ENCODE measurements at regions not wholly inside any gene's neighbourhood (a gene's known extent, or its start where the extent isn't known, plus 50 kb on each side); places are given as distances from the start of the nearest gene placed in this dataset.

GRCh38 chr2:206853915-206854314 is 85.4 kb upstream of the CPO start:
- no peak overlapping the region for H3K4me3 Mint-ChIP-seq
- no peaks in the 10 kb centered on the region for H3K9me3 Mint-ChIP-seq
- no peaks in the 10 kb centered on the region for H3K36me3 Mint-ChIP-seq (ENCODE audit: low read depth)
- H3K27ac Mint-ChIP-seq (ENCODE audit: unreplicated experiment): no peak overlapping the region
- no peak for DNase-seq (ENCODE audit: low read depth, low spot score)
- H3K4me1 Mint-ChIP-seq: no peaks in the 10 kb centered on the region
- TF ChIP-seq, protein P1, sequence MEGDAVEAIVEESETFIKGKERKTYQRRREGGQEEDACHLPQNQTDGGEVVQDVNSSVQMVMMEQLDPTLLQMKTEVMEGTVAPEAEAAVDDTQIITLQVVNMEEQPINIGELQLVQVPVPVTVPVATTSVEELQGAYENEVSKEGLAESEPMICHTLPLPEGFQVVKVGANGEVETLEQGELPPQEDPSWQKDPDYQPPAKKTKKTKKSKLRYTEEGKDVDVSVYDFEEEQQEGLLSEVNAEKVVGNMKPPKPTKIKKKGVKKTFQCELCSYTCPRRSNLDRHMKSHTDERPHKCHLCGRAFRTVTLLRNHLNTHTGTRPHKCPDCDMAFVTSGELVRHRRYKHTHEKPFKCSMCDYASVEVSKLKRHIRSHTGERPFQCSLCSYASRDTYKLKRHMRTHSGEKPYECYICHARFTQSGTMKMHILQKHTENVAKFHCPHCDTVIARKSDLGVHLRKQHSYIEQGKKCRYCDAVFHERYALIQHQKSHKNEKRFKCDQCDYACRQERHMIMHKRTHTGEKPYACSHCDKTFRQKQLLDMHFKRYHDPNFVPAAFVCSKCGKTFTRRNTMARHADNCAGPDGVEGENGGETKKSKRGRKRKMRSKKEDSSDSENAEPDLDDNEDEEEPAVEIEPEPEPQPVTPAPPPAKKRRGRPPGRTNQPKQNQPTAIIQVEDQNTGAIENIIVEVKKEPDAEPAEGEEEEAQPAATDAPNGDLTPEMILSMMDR (conservative IDR thresholded peaks at IDR 0.05): no peak
- no peaks in the 10 kb centered on the region for H3K27me3 Mint-ChIP-seq (ENCODE audit: low read depth)

DNA sequence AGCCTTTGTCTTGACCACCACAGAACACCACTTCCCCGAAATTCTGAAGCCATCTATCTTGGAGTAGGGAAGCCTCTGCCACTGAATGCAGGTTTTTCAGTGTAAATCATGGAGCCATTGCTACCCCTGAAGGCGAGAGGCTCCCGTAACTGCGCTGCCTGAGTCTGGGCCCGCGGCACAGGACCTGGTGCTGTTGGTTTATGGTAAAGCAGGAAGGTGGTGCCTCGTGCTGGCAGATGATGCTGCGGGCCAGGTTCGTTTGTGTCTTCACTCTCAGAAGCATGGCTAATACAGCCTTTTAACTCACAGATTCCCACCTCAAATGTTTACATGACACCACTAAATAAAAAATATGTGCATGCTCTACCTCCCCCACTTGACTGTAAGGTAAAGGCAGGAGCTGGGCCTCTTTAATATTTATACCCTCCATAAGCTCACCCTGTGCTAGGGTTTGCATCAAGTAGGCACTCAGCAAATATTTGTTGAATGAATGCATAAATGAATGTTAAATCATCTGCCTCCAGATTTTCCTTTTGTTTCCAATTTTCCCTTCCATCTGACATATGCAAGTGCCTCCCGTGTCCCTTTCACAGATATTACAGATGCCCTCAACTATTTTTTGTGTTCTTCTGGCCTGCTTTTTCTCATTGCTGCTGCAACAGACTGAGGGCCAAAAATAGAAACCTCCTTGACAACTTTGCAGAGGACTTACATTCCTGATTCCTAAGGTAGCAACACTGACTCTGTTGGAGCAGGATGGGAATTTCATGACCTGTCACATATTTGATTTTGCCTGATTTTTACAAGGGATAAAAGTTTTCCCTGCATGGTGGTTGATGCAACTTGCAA is 83.5 kb upstream of the CPO start:
- DNase-seq (ENCODE audit: low read depth, low spot score): no peak
- no peaks in the 10 kb centered on the region for H3K27me3 Mint-ChIP-seq (ENCODE audit: low read depth)
- no peaks in the 10 kb centered on the region for H3K36me3 Mint-ChIP-seq (ENCODE audit: low read depth)
- no peak overlapping the region for H3K27ac Mint-ChIP-seq (ENCODE audit: unreplicated experiment)
- no peaks in the 10 kb centered on the region for H3K4me1 Mint-ChIP-seq
- TF ChIP-seq, protein P1 (conservative IDR thresholded peaks at IDR 0.05): no peak
- no peak overlapping the region for H3K4me3 Mint-ChIP-seq
- H3K9me3 Mint-ChIP-seq: no peaks in the 10 kb centered on the region

- no peaks in the 10 kb centered on the region for H3K27me3 Mint-ChIP-seq (ENCODE audit: low read depth)
- TF ChIP-seq, protein P1 (conservative IDR thresholded peaks at IDR 0.05): no peak
- H3K4me1 Mint-ChIP-seq: no peaks in the 10 kb centered on the region
- no peaks in the 10 kb centered on the region for H3K9me3 Mint-ChIP-seq
- DNase-seq (ENCODE audit: low read depth, low spot score): no peak
- no peak overlapping the region for H3K27ac Mint-ChIP-seq (ENCODE audit: unreplicated experiment)
- no peak overlapping the region for H3K4me3 Mint-ChIP-seq
- H3K36me3 Mint-ChIP-seq (ENCODE audit: low read depth): no peaks in the 10 kb centered on the region
Observed at GRCh38 chr2:206856513-206856912, 82.8 kb upstream of the CPO start.

DNA sequence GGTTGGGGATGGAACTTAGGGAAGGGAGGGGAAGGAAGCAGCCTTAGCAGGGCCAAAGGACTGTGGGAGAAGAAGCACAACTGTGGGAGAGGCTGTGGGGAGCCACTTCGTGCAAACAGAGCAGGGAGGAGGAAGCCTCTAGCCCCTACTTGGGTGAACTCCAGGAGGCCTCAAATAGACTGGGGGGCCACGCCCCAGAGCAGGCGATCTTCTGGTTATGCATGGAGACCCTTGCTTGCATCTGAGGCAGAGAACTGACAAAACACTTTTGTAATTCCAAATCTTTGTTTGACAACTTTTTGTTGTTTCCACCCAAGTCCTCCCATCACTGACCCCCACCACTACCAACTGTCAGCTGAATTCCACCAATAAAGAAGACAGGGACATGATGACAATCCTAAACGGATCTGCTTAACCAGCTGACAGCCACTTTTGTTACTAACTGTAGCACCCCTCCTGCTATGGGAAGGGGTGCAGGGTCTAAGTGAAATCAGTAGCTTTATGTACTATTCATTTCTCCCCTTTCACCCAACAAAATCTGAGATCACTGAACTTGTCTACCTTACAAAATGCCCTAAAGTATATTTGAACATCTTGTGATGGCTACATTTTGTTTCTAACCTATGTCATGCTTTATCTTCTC is 80.5 kb upstream of the CPO start:
- Mint-ChIP-seq H3K4me3 (no peak overlapping the region), H3K4me1 (peaks cover 14% of the 10 kb centered on the region), H3K9me3 (no peaks in the 10 kb centered on the region), H3K36me3 (ENCODE audit: low read depth) (no peaks in the 10 kb centered on the region), H3K27me3 (ENCODE audit: low read depth) (no peaks in the 10 kb centered on the region), H3K27ac (ENCODE audit: unreplicated experiment) (no peak overlapping the region)
- TF ChIP-seq, protein P1 (conservative IDR thresholded peaks at IDR 0.05): no peak
- DNase-seq (ENCODE audit: low read depth, low spot score): no peak

- peaks cover 18% of the 10 kb centered on the region for H3K4me1 Mint-ChIP-seq
- H3K36me3 Mint-ChIP-seq (ENCODE audit: low read depth): no peaks in the 10 kb centered on the region
- TF ChIP-seq, protein P1 (conservative IDR thresholded peaks at IDR 0.05): no peak
- H3K9me3 Mint-ChIP-seq: no peaks in the 10 kb centered on the region
- H3K27me3 Mint-ChIP-seq (ENCODE audit: low read depth): no peaks in the 10 kb centered on the region
- H3K4me3 Mint-ChIP-seq: no peak overlapping the region
- DNase-seq (ENCODE audit: low read depth, low spot score): no peak
- H3K27ac Mint-ChIP-seq (ENCODE audit: unreplicated experiment): no peak overlapping the region
Observed at GRCh38 chr2:206859330-206859739, 80.0 kb upstream of the CPO start.
